Left renal pelvis (tissue), 4 donors: ENCODE measurements at regions not wholly inside any gene's neighbourhood (a gene's known extent, or its start where the extent isn't known, plus 50 kb on each side); places are given as distances from the start of the nearest gene placed in this dataset.
"Not testable (repeated sequence)": the region's sequence is repeated elsewhere in the genome, so short reads cannot be mapped to it uniquely, and the experiment has no call there.

Experiments used
- DNase-seq, 4 donors: peaks; one replicate each; pipeline ENCODE4 v3.0.0-alpha.2; 2013; ENCODE audit warnings: low read depth in 4 of 4, low spot score in 3 of 4

DNA sequence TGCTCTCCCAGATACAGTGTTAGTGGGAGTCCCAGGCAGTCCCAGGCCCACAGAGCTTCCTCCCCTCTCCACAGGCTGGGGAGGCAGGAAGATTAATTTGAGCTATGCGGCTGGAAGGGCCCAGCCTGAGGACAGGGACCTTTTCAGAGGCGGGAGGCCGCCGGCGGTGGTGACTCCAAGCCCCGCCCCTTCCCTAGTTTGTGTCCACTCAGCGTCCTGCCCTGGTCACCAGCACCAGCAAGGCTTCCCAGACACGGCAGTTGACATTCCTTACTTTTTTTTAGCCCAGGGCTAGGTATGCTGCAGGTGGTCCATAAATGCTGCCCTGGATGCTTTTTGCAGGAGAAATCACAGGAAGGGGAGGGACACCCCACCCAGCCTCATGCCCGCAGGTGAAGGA is 67.7 kb upstream of the LRPAP1 start:
- DNase-seq, result no peak

GRCh38 chr4:3598695-3599227 is 66.5 kb upstream of the LRPAP1 start:
- DNase-seq, result no peak

DNA sequence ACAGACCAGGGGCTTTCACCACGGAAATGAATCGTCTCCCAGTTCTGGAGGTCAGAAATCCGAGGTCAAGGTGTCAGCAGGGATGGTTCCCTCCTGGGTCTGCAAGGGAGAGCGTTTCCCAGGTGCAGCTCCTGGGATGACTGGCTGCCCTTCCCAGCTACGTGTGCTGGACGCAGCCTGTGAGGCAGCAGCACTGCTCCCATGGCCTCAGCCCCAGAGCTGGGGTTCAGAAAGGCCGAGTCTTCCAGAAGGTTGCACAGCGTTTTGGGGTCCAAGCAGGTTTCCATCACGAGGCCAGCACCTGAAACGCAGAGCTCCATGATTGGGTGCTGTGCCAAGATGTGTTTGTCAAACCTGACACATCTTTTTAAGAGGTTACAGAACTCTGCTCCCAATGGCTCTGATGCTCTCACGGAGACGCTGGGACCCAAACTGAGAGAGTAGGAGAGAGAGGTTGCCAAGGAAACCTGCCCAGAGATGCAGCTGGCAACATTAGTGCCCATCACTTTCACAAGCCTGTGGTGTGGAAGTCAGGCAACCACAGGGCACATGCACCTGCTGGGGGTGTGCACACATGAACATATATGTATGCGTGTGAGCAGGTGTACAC is 65.8 kb upstream of the LRPAP1 start:
- not testable (repeated sequence) for DNase-seq

DNA sequence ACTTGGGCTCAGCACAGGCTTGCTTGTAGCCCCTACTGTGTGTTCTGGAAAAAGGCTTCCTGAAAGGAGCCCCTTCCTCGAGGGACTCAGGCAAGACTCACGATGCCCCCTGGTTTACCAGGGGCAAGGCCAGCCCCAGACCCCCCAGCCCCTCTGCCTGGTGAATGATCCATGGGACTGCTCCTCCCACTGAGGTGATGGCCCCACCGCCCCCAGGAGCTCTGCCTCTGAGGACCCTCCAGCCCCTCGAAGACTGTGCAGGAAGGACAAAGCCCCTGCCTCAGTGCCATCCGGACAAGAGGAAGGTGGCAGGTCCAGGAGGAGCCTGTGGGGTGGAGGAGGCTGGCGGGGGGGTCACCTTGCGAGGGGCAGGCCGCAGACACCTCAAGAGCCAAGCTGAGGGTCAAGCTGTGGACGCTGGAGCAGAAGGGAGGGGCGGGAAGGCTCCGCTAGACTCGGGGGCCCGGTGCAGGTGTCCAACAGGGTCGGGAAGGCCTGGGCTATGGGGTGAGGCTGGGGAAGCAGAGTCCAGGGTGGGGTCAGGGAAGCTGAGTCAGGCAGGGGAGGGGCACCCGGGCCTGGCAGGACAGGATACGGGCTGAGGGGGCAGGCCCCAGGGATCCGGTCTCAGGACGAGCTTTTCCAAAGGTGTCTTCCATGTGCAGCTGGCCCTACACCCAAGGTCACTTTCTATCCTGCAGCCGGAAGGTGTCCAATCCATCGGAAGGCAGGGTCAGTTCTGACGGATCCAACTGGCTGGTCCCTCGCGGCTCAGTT is 64.9 kb upstream of the LRPAP1 start:
- DNase-seq, result not testable (repeated sequence)

- DNase-seq, result not testable (repeated sequence)
Observed at GRCh38 chr4:3595627-3596291, 63.5 kb upstream of the LRPAP1 start.

DNA sequence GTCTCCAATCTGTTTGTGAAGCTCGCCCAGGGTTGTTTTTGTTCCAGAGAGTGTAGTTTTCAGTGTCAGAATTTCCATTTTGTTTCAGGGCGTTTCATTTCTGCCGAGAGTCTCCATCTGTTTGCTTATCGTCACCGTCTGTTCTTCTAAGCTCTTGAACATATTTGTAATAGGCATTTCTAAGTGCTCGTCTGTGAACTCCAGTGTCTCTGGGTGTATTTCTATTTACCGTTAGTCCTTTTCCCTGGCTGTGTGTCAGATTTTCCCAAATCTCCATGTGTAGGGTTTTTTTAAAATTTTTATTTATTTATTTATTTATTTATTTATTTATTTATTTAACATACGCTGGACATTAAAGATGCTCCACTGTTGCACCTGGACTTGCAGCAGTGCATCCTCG is 62.5 kb upstream of the LRPAP1 start:
- not testable (repeated sequence) for DNase-seq

DNA sequence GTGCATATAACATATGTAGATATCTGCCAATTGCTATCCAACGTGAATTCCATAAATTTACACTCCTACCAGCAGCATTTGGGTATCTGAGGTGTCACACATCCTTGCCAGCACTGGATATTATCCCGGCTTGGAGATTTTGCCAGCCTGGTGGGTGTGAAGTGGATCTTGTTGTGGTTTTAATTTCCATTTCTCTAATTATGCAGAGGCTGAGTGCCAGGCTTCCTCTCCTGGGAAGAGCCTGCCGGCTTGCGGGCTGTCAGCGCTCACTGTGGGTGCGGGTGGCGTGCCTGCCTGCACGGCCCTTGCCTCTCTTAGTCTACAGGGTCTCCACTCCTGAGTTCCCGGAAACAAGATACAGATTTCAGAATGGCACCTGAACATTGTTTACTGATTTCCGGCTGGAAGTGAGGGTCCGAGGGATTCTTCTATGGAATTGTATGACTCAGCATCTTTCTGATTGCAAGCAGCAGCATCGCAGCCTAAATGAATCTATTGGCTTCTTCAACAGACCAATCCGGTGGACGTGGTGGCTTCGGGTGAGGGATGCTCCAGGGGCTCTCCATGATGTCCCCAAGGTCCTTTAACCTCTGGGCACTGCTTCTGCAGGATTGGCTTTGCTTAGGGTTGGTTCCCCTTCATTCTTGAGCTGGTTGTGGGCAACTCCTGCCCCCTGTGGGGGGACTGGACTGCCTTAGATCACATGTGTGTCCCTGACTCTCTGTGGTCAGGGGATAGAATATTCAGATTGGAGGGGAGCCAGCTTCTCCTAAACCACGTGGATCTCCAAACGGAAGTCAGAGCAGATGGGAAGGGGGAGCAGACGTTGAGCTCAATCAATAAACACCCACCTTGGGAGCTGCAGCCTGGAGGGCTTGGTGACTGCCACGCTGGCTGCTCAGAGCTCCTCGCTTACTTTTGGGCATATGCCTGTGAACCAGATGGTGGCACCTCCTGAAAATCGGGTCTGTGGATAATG is 58.0 kb upstream of the LRPAP1 start:
- DNase-seq, result not testable (repeated sequence)

DNA sequence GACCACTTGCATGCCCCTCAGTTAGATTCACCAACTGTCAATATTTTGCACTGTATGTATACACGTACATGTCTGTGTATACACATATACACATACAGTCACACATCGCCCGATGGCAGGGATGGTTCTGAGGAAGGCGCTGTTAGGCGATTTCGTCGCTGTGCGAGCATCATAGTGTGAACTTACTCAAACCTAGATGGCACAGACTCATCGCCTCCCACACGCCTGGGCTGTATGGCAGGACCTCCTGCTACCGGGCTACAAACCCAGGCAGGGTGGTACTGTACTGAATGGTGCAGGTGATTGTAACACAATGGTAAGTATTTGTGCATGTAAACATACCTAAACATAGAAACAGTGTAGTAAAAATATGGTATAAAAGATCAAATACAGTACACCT is 57.2 kb upstream of the LRPAP1 start:
- not testable (repeated sequence) for DNase-seq

DNA sequence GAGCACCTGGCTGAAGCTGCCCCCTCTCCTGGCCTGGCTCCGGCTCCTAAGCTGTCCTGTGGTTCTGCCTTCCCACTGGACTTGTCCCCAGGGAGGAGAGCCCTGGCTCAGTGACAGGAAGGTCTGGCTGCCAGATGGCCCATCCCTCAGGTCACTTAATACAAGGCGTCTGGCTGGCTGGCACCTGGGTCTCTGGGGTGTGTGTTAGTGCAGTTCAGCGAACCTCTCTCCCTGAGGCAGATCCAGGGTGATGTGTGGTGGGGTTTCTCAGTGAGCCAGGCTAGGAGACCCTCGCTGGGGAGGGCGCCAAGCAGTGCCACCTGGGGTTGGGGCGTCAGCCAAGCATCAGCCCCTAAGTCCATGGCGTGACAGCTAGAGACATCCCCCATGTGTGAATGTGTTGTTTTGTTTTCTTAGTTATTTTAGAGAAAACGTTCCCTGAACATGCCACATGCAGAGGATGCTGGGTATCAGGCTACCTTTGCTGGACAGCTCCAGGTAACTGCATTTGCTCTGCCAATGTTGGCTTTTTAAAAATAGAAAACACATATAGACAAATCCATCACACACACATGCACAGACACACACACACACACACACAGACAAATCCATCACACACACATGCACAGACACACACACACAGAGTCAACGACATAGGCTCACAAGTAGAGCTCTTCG is 56.4 kb upstream of the LRPAP1 start:
- DNase-seq, result not testable (repeated sequence)

DNA sequence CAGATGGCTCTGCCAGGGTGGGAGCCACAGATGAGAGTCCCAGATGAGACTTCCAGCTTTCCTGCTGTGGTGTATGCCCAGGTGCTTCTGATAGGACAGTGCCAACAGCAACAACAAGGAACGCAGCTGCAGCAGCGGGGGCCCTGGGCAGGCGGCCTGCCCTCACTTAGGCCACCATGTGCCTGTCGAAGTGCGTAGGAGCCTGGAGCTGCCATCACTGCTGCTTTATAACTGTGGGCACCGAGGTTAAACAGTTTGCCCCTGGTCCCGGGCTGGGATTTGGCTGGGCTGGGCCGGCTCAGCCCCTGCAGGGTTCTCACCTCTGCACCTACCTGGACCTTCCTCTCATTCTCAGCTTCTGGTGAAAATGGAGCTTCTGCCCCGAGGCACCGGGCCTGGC is 54.4 kb upstream of the LRPAP1 start:
- not testable (repeated sequence) for DNase-seq

DNA sequence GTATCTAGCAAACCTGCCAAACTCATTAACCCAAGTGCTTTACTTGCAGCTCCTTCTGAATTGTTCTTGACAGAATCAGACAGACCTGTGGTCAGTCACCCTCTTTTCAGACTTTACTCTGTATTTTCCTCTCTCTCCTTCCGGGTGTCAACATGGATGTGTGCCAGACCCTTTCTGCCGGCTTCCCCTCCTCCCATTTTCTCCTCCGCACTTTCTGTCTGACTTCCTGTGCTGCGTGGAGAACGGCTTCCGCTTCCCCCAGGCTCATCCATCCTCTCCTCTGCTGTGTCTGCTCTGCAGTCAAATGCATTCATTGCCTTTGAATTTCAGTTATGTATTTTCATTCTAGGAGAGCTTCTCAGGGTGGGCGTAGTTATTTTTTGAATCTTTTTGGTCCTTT is 53.3 kb upstream of the LRPAP1 start:
- not testable (repeated sequence) for DNase-seq

DNA sequence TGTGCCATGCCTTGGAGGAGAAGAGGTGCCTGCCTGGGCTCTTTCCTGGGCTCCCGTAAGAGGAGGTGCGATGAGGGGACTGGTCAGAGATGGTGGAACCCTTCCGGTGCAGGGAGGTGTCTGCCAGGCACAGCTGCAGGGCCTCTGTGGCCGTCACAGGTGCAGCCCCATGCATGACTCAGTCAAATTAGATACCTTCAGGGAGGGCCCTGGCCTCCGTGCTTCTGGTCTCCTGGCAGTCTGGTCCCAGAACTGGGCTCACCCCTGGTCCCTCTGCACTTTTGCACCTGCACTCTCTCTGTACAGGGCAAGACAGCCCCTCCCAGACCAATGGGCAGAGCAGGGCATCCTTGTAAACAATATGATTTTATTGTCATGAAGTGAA is 49.9 kb upstream of the LRPAP1 start:
- no peak for DNase-seq
